WTC11 (cell line): ENCODE measurements at regions not wholly inside any gene's neighbourhood (a gene's known extent, or its start where the extent isn't known, plus 50 kb on each side); places are given as distances from the start of the nearest gene placed in this dataset.

Experiments
- CTCF ChIP-seq: fragments of 200-600 bp; IDR thresholded peaks from 2 replicates; pipeline ENCODE4 v1.8.0; 2022; ENCODE audit warnings: antibody characterized with exemption
- IRF1 ChIP-seq: sonication (generic); formaldehyde crosslinking; IDR thresholded peaks from 2 replicates; pipeline ENCODE4 v1.8.0; 2023; ENCODE audit warnings: missing genetic modification reagents
- JUN ChIP-seq: sonication (generic); formaldehyde crosslinking; IDR thresholded peaks from 2 replicates; pipeline ENCODE4 v1.8.0; 2023; ENCODE audit warnings: mild to moderate bottlenecking, missing genetic modification reagents
- MAX ChIP-seq: sonication (generic); formaldehyde crosslinking; IDR thresholded peaks from 2 replicates; pipeline ENCODE4 v1.8.0; 2022; ENCODE audit warnings: mild to moderate bottlenecking, missing genetic modification reagents
- MLX ChIP-seq: sonication (generic); formaldehyde crosslinking; IDR thresholded peaks from 2 replicates; pipeline ENCODE4 v1.8.1; 2023; ENCODE audit warnings: mild to moderate bottlenecking, missing genetic modification reagents, moderate library complexity
- PRDM15 ChIP-seq: sonication (generic); formaldehyde crosslinking; IDR thresholded peaks from 2 replicates; pipeline ENCODE4 v1.8.0; 2022; ENCODE audit warnings: missing genetic modification reagents
- RELA ChIP-seq: sonication (generic); formaldehyde crosslinking; IDR thresholded peaks from 2 replicates; pipeline ENCODE4 v1.8.1; 2022; ENCODE audit warnings: missing genetic modification reagents, mild to moderate bottlenecking, borderline replicate concordance
- SP1 ChIP-seq: sonication (generic); formaldehyde crosslinking; conservative IDR thresholded peaks from 2 replicates; pipeline ENCODE4 v1.8.1; 2022; ENCODE audit warnings: missing genetic modification reagents
- STAT6 ChIP-seq: sonication (generic); formaldehyde crosslinking; conservative IDR thresholded peaks from 2 replicates; pipeline ENCODE4 v1.8.1; 2023; ENCODE audit warnings: mild to moderate bottlenecking, low read depth, missing genetic modification reagents, moderate library complexity
- TCF7 ChIP-seq: sonication (generic); formaldehyde crosslinking; IDR thresholded peaks from 2 replicates; pipeline ENCODE4 v1.8.0; 2022; ENCODE audit warnings: mild to moderate bottlenecking, low read depth, missing genetic modification reagents, moderate library complexity
- TEAD4 ChIP-seq: sonication (generic); formaldehyde crosslinking; IDR thresholded peaks from 2 replicates; pipeline ENCODE4 v1.8.0; 2022; ENCODE audit warnings: mild to moderate bottlenecking, missing genetic modification reagents
- USF1 ChIP-seq: sonication (generic); formaldehyde crosslinking; IDR thresholded peaks from 2 replicates; pipeline ENCODE4 v1.8.0; 2022; ENCODE audit warnings: mild to moderate bottlenecking, missing genetic modification reagents

GRCh38 chr21:35423709-35424108 lies 374.6 kb upstream of the RUNX1 start:
- TF ChIP-seq CTCF = no peak
- TF ChIP-seq STAT6 = no peak
- TF ChIP-seq TCF7 (CRISPR knock-in tag) = no peak
- no peak for TF ChIP-seq PRDM15 (CRISPR knock-in tag)
- TF ChIP-seq TEAD4 (CRISPR knock-in tag) = no peak
- no peak for TF ChIP-seq MAX (CRISPR knock-in tag)
- no peak for TF ChIP-seq SP1 (CRISPR knock-in tag)
- TF ChIP-seq JUN (CRISPR knock-in tag) = no peak
- TF ChIP-seq RELA (CRISPR knock-in tag) = no peak
- no peak for TF ChIP-seq IRF1
- TF ChIP-seq MLX (CRISPR knock-in tag) = no peak
- TF ChIP-seq USF1 (CRISPR knock-in tag) = no peak
